ENCODE measurements at regions not wholly inside any gene's neighbourhood (a gene's known extent, or its start where the extent isn't known, plus 50 kb on each side); places are given as distances from the start of the nearest gene placed in this dataset.

- no peak overlapping the region for H3K27ac Mint-ChIP-seq
- H3K4me1 Mint-ChIP-seq, result no peaks in the 10 kb centered on the region
- H3K9me3 ChIP-seq (ENCODE audit: control insufficient read depth, low read length, poor library complexity, severe bottlenecking), result no peaks in the 10 kb centered on the region
- no peaks in the 10 kb centered on the region for H3K27me3 Mint-ChIP-seq
- DNase-seq, result no peak
- no peak overlapping the region for H3K4me3 Mint-ChIP-seq
- no peaks in the 10 kb centered on the region for H3K36me3 Mint-ChIP-seq (ENCODE audit: low read depth)
- no peak for ATAC-seq
These were observed 306.7 kb upstream of the ROBO2 start for GRCh38 chr3:76733073-76733759.

DNA sequence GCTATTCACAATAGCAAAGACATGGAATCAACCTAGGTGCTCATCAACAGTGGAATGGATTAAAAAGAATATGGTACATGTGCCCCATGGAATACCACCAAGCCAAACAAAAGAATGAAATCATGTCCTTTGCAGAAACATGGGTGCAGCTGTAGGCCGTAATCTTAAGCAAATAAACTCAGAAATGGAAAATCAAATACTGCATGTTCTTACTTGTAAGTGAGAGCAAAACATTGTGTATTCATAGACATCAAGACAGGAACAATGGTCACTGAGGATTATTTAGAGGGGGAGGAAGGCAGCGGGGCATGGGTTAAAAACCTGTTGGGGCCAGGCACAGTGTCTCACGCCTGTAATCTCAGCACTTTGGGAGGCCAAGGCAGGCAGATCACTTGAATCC is 304.7 kb upstream of the ROBO2 start:
- no peak for DNase-seq
- Mint-ChIP-seq H3K27me3 (no peaks in the 10 kb centered on the region), H3K4me1 (no peaks in the 10 kb centered on the region), H3K27ac (no peak overlapping the region), H3K4me3 (no peak overlapping the region), H3K36me3 (ENCODE audit: low read depth) (no peaks in the 10 kb centered on the region)
- H3K9me3 ChIP-seq (ENCODE audit: control insufficient read depth, low read length, poor library complexity, severe bottlenecking), result no peaks in the 10 kb centered on the region
- no peak for ATAC-seq

DNA sequence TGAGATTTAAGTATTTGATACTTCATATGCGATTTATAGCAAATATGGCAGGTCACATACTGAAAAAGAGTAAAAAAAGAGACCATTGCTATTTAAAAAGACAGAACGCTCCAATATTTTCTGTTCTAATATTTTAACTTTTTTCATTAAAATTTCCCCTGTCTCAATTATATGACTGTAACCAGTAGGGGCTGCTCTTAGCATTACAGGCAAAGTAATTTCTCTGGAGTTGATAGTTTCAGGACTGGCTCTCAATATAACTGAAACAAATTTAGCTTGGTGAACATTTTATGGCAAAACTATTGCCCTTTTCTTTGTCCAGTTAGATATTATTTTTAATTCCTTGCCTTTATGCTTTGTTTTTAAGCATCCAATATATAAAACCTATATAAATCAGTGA is 286.3 kb upstream of the ROBO2 start:
- ATAC-seq, result no peak
- no peaks in the 10 kb centered on the region for H3K9me3 ChIP-seq (ENCODE audit: control insufficient read depth, low read length, poor library complexity, severe bottlenecking)
- no peaks in the 10 kb centered on the region for H3K27me3 Mint-ChIP-seq

DNA sequence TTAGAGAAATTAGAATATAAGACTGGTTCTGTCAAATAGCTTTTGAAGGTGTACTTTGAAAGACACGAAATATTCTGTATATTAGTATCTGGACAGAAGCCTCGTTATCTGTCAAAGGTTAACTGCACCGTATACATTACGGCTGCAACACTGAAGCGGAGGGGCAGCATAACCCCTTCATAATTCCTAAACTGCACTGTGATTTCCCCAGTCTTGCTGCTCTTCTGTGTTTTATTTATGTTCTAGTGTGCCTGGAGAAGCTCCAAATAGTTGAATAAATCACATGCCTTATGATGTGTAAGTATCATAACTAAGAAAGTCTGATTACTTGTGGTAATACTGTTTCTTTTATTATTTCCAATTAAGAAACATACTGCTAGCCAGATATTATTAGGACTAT is 285.7 kb upstream of the ROBO2 start:
- no peak overlapping the region for H3K4me3 Mint-ChIP-seq
- DNase-seq (no peak), ATAC-seq (no peak)
- no peak overlapping the region for H3K27ac Mint-ChIP-seq
- H3K4me1 Mint-ChIP-seq, result no peaks in the 10 kb centered on the region
- no peaks in the 10 kb centered on the region for H3K27me3 Mint-ChIP-seq
- H3K9me3 ChIP-seq (ENCODE audit: control insufficient read depth, low read length, poor library complexity, severe bottlenecking), result no peaks in the 10 kb centered on the region
- no peaks in the 10 kb centered on the region for H3K36me3 Mint-ChIP-seq (ENCODE audit: low read depth)

More for the DNA sequence above, 286.3 kb upstream of the ROBO2 start:
- H3K36me3 Mint-ChIP-seq (ENCODE audit: low read depth), result no peaks in the 10 kb centered on the region
- no peaks in the 10 kb centered on the region for H3K4me1 Mint-ChIP-seq
- no peak for DNase-seq
- H3K27ac Mint-ChIP-seq, result no peak overlapping the region
- no peak overlapping the region for H3K4me3 Mint-ChIP-seq

DNA sequence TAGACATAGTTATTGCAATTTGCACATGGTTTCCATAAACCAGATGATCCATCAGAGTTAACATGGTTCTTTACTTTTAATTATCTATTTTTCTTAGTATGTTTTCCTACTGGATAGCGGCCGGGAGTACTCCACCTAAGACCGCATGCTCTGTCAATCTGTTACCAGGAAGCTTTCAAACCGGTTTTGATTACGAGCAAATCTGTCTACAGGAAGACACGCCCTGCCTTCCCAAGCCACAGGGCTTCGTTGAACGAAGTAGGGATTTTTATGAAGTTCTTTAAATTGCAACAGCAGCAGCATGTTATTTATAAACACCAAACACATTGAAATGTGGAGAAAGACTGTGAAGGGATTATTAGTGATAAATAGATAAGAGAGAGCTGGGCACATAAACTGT is 283.3 kb upstream of the ROBO2 start:
- no peaks in the 10 kb centered on the region for H3K9me3 ChIP-seq (ENCODE audit: control insufficient read depth, low read length, poor library complexity, severe bottlenecking)
- ATAC-seq (no peak), DNase-seq (no peak)
- no peaks in the 10 kb centered on the region for H3K4me1 Mint-ChIP-seq
- H3K27me3 Mint-ChIP-seq, result no peaks in the 10 kb centered on the region
- no peaks in the 10 kb centered on the region for H3K36me3 Mint-ChIP-seq (ENCODE audit: low read depth)
- no peak overlapping the region for H3K27ac Mint-ChIP-seq
- H3K4me3 Mint-ChIP-seq, result no peak overlapping the region

GRCh38 chr3:76760336-76760735 is 279.6 kb upstream of the ROBO2 start:
- H3K27me3 Mint-ChIP-seq, result no peaks in the 10 kb centered on the region
- no peaks in the 10 kb centered on the region for H3K4me1 Mint-ChIP-seq
- H3K36me3 Mint-ChIP-seq (ENCODE audit: low read depth), result no peaks in the 10 kb centered on the region
- H3K9me3 ChIP-seq (ENCODE audit: control insufficient read depth, low read length, poor library complexity, severe bottlenecking), result no peaks in the 10 kb centered on the region
- ATAC-seq, result no peak
- no peak for DNase-seq
- no peak overlapping the region for H3K4me3 Mint-ChIP-seq
- no peak overlapping the region for H3K27ac Mint-ChIP-seq

- Mint-ChIP-seq H3K4me1 (no peaks in the 10 kb centered on the region), H3K4me3 (no peak overlapping the region), H3K27ac (no peak overlapping the region), H3K36me3 (ENCODE audit: low read depth) (no peaks in the 10 kb centered on the region), H3K27me3 (no peaks in the 10 kb centered on the region)
- ATAC-seq (no peak), DNase-seq (no peak)
- no peaks in the 10 kb centered on the region for H3K9me3 ChIP-seq (ENCODE audit: control insufficient read depth, low read length, poor library complexity, severe bottlenecking)
These were observed 274.4 kb upstream of the ROBO2 start for GRCh38 chr3:76765511-76765910.

DNA sequence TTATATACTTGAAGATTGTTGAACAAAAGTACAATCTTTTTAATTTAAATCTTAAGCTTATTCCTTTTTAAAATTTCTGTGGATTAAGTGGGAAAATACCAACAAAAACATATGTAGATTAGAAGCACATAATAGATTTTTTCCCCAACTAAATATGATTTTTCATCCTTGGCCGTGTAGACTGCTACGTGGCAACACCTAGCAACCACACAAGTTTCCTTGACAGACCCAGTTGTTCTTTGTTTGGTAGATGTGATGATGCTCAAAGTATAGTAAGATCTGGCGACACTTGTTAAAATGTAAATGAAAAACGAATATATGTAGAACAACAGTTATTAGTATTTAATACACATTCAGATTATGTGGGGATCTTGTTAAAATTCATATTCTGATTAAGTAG is 271.0 kb upstream of the ROBO2 start:
- Mint-ChIP-seq H3K4me3 (no peak overlapping the region), H3K27me3 (no peaks in the 10 kb centered on the region), H3K27ac (no peak overlapping the region), H3K4me1 (no peaks in the 10 kb centered on the region), H3K36me3 (ENCODE audit: low read depth) (no peaks in the 10 kb centered on the region)
- ATAC-seq (no peak), DNase-seq (no peak)
- no peaks in the 10 kb centered on the region for H3K9me3 ChIP-seq (ENCODE audit: control insufficient read depth, low read length, poor library complexity, severe bottlenecking)

DNA sequence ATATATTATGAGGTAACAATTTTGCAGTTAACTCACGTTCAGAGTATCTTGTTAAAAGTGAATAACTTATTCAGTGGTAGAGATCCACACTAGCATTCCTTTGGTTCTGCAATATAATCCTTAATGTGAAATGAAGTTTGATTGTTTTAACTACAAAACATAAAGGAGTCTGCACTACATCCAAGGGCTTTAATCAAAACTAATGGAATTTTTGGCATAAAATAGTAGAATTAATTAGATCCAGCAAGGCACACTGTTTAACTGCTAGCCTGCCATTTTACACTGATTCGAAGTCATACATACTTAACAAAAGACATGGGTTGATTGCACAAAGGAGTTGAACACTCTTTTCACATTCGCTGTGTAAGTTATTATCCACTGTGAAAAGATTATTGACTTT is 263.0 kb upstream of the ROBO2 start:
- no peak overlapping the region for H3K4me3 Mint-ChIP-seq
- H3K27ac Mint-ChIP-seq, result no peak overlapping the region
- no peak for DNase-seq
- no peak for ATAC-seq
- H3K9me3 ChIP-seq (ENCODE audit: control insufficient read depth, low read length, poor library complexity, severe bottlenecking), result no peaks in the 10 kb centered on the region
- no peaks in the 10 kb centered on the region for H3K4me1 Mint-ChIP-seq
- H3K27me3 Mint-ChIP-seq, result no peaks in the 10 kb centered on the region
- H3K36me3 Mint-ChIP-seq (ENCODE audit: low read depth), result no peaks in the 10 kb centered on the region

DNA sequence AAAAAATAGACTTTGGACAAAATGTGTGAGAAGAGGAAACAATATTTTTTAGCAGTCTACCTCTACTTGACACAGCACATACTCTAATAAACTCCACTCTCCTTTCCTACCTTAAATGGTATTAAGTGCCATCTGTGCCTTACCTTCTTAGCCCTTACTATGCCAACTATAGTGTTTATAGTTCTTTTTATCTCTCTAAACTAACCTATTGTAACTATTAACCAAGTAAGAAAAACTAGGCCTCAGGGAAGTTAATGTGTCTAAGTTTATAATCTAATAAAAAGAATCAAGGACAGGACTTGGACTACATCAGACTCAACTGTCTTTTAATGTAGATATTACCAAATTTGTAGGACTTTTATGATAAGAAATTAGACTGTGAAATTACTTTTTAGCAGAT is 251.7 kb upstream of the ROBO2 start:
- DNase-seq (no peak), ATAC-seq (no peak)
- H3K36me3 Mint-ChIP-seq (ENCODE audit: low read depth), result no peaks in the 10 kb centered on the region
- no peaks in the 10 kb centered on the region for H3K27me3 Mint-ChIP-seq
- no peaks in the 10 kb centered on the region for H3K4me1 Mint-ChIP-seq
- no peaks in the 10 kb centered on the region for H3K9me3 ChIP-seq (ENCODE audit: control insufficient read depth, low read length, poor library complexity, severe bottlenecking)
- no peak overlapping the region for H3K4me3 Mint-ChIP-seq
- no peak overlapping the region for H3K27ac Mint-ChIP-seq

GRCh38 chr3:76789237-76789636 is 250.7 kb upstream of the ROBO2 start:
- Mint-ChIP-seq H3K4me1 (no peaks in the 10 kb centered on the region), H3K4me3 (no peak overlapping the region), H3K36me3 (ENCODE audit: low read depth) (no peaks in the 10 kb centered on the region), H3K27ac (no peak overlapping the region), H3K27me3 (no peaks in the 10 kb centered on the region)
- ATAC-seq (no peak), DNase-seq (no peak)
- no peaks in the 10 kb centered on the region for H3K9me3 ChIP-seq (ENCODE audit: control insufficient read depth, low read length, poor library complexity, severe bottlenecking)

DNA sequence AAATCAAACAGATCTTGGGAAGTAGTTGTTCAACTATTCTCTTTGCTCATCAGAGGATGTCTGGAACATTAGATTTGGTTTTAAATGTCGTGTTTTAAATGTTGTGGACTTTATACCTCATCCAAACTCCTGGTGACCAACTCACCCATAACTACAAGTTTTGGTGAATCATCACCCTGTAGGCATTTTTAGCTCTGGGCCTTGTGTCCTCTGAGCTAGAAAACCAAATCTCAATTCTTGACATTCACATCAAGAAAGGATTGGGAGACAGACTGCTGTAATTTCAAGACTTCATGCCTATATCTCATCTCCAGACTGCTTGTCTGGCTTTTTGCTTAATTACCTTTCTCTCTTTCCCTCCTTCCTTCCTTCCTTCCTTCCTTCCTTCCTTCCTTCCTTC is 228.5 kb upstream of the ROBO2 start:
- H3K27ac Mint-ChIP-seq, result no peak overlapping the region
- ATAC-seq, result no peak
- H3K4me3 Mint-ChIP-seq, result no peak overlapping the region
- DNase-seq, result no peak
- no peaks in the 10 kb centered on the region for H3K27me3 Mint-ChIP-seq
- no peaks in the 10 kb centered on the region for H3K36me3 Mint-ChIP-seq (ENCODE audit: low read depth)
- H3K9me3 ChIP-seq (ENCODE audit: control insufficient read depth, low read length, poor library complexity, severe bottlenecking), result no peaks in the 10 kb centered on the region
- H3K4me1 Mint-ChIP-seq, result no peaks in the 10 kb centered on the region

- no peaks in the 10 kb centered on the region for H3K9me3 ChIP-seq (ENCODE audit: control insufficient read depth, low read length, poor library complexity, severe bottlenecking)
- no peaks in the 10 kb centered on the region for H3K36me3 Mint-ChIP-seq (ENCODE audit: low read depth)
- no peak overlapping the region for H3K27ac Mint-ChIP-seq
- no peak overlapping the region for H3K4me3 Mint-ChIP-seq
- H3K27me3 Mint-ChIP-seq, result no peaks in the 10 kb centered on the region
- no peak for DNase-seq
- H3K4me1 Mint-ChIP-seq, result no peaks in the 10 kb centered on the region
- no peak for ATAC-seq
These were observed 227.2 kb upstream of the ROBO2 start for GRCh38 chr3:76812649-76813242.

GRCh38 chr3:76815561-76815960 is 224.3 kb upstream of the ROBO2 start:
- ATAC-seq (no peak), DNase-seq (no peak)
- Mint-ChIP-seq H3K4me1 (no peaks in the 10 kb centered on the region), H3K36me3 (ENCODE audit: low read depth) (no peaks in the 10 kb centered on the region), H3K27ac (no peak overlapping the region), H3K27me3 (no peaks in the 10 kb centered on the region), H3K4me3 (no peak overlapping the region)
- H3K9me3 ChIP-seq (ENCODE audit: control insufficient read depth, low read length, poor library complexity, severe bottlenecking), result no peaks in the 10 kb centered on the region
